ENCODE measurements at regions not wholly inside any gene's neighbourhood (a gene's known extent, or its start where the extent isn't known, plus 50 kb on each side); places are given as distances from the start of the nearest gene placed in this dataset.

GRCh38 chr3:59660376-59660775, 610.6 kb upstream of the CFAP20DC start:
- TF ChIP-seq, protein P1, sequence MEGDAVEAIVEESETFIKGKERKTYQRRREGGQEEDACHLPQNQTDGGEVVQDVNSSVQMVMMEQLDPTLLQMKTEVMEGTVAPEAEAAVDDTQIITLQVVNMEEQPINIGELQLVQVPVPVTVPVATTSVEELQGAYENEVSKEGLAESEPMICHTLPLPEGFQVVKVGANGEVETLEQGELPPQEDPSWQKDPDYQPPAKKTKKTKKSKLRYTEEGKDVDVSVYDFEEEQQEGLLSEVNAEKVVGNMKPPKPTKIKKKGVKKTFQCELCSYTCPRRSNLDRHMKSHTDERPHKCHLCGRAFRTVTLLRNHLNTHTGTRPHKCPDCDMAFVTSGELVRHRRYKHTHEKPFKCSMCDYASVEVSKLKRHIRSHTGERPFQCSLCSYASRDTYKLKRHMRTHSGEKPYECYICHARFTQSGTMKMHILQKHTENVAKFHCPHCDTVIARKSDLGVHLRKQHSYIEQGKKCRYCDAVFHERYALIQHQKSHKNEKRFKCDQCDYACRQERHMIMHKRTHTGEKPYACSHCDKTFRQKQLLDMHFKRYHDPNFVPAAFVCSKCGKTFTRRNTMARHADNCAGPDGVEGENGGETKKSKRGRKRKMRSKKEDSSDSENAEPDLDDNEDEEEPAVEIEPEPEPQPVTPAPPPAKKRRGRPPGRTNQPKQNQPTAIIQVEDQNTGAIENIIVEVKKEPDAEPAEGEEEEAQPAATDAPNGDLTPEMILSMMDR (conservative IDR thresholded peaks at IDR 0.05) = no peak
- no peak for TF ChIP-seq EZH2 (IDR thresholded peaks at IDR 0.05; ENCODE audit: low read depth)

Measured in PC-9 (cell line).